ENCODE measurements at regions not wholly inside any gene's neighbourhood (a gene's known extent, or its start where the extent isn't known, plus 50 kb on each side); places are given as distances from the start of the nearest gene placed in this dataset.

DNA sequence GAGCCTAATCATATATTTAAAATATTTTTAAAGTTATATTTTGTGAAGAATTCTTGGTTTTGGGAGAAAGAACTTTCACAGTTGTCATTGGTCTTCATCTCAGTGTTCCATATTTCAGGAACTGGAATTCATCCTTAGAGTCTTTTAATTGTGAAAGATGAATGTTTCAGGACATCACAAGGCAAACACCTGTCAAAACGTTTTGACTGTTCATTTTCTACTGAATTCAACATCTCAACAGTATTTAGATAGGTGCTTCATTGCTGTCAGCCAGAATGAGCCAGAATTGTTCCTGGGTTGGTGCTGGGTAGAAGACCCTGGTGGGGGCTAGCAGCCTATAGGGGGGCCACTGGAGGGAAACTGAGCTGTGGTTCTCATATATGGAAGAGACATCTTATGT lies 255.1 kb upstream of the CXCR4 start:
- H3K27ac Mint-ChIP-seq = no peak overlapping the region
- intact Hi-C loops (cut with DNase I, micrococcal nuclease) = no loop called here
- peaks cover 41% of the 10 kb centered on the region for H3K4me1 Mint-ChIP-seq
- H3K27me3 Mint-ChIP-seq = peaks cover 4% of the 10 kb centered on the region
- H3K36me3 Mint-ChIP-seq (ENCODE audit: low read depth) = no peaks in the 10 kb centered on the region
- ATAC-seq = no peak
- H3K9me3 Mint-ChIP-seq (ENCODE audit: low read depth) = peaks cover 1% of the 10 kb centered on the region
- no peak overlapping the region for H3K4me3 Mint-ChIP-seq
- ChIA-PET CTCF (no interaction called here), POLR2A (no interaction called here)
- DNase-seq = no peak

DNA sequence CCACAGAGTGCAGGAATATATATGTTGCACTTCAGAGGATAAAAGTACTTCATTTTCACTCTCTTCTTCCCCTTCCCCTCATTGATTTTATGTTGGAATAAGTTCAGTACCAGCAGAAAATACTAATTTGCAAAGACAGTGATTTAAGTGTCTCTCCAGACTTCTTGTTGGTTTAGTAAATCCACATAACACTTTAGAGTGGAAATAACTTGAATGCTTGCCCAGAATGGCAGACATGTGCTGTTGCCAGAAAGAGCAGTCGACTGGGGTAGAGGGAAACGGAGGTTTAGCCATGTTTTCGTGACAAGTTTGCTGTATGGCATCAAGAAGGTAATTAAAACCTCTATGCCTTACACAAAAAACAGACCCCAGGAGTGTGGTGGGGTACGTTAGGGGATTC lies 246.0 kb upstream of the CXCR4 start:
- intact Hi-C loops (cut with DNase I, micrococcal nuclease) = loop anchor here (2.0 to 5.0 kb wide), 3 partner anchors 15 to 247 kb away; partner anchors contain the start of gene CXCR4 (in 1 of the 2)
- ChIA-PET CTCF (interaction anchor here (1.3 kb wide), 1 partner anchor 446 kb away, joined by 3 read pairs; no protein-coding TSS in a partner anchor), POLR2A (interaction anchor here (1.5 to 1.8 kb wide), 2 partner anchors 13 to 230 kb away, joined by 6 to 11 read pairs; no protein-coding TSS in a partner anchor)
- Mint-ChIP-seq H3K4me1 (peaks cover 44% of the 10 kb centered on the region), H3K4me3 (no peak overlapping the region), H3K27me3 (peaks cover 15% of the 10 kb centered on the region), H3K36me3 (ENCODE audit: low read depth) (peaks cover 2% of the 10 kb centered on the region), H3K27ac (peak overlapping the region; percentile 16), H3K9me3 (ENCODE audit: low read depth) (peaks cover 4% of the 10 kb centered on the region)
- ATAC-seq = no peak
- DNase-seq = no peak

DNA sequence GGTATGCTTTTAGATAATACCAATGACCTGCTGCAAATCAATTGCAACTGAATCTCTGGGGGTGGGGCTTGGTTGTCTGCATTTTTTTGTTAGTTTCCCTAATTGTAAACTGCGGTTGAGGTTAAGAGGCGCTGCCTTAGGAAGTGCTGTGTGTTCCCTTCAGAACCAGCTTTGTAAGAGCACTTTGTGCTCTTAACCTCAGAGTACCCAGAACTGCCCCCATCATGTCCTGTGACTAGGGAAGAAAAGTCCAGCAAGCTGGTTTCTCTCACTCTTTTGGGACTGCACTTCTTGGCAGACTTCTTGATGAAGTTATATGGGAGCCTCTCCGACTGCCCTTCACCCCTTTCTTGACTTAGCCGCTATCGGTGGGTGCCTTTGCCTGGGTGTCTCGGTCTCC lies 245.5 kb upstream of the CXCR4 start:
- intact Hi-C loops (cut with DNase I, micrococcal nuclease) = loop anchor here (2.0 to 5.0 kb wide), 3 partner anchors 15 to 246 kb away; partner anchors contain the start of gene CXCR4 (in 1 of the 2)
- ATAC-seq (no peak), DNase-seq (no peak)
- ChIA-PET CTCF (interaction anchor here (0.6 to 1.3 kb wide), 3 partner anchors 13 to 450 kb away, joined by 3 to 5 read pairs (median 3); no protein-coding TSS in a partner anchor), POLR2A (interaction anchor here (1.4 to 1.8 kb wide), 3 partner anchors 13 to 229 kb away, joined by 6 to 11 read pairs (median 8); no protein-coding TSS in a partner anchor)
- no peak overlapping the region for H3K4me3 Mint-ChIP-seq
- peaks cover 2% of the 10 kb centered on the region for H3K36me3 Mint-ChIP-seq (ENCODE audit: low read depth)
- H3K9me3 Mint-ChIP-seq (ENCODE audit: low read depth) = peaks cover 4% of the 10 kb centered on the region
- peaks cover 13% of the 10 kb centered on the region for H3K27me3 Mint-ChIP-seq
- peaks cover 49% of the 10 kb centered on the region for H3K4me1 Mint-ChIP-seq
- H3K27ac Mint-ChIP-seq = peak overlapping the region; percentile 16

DNA sequence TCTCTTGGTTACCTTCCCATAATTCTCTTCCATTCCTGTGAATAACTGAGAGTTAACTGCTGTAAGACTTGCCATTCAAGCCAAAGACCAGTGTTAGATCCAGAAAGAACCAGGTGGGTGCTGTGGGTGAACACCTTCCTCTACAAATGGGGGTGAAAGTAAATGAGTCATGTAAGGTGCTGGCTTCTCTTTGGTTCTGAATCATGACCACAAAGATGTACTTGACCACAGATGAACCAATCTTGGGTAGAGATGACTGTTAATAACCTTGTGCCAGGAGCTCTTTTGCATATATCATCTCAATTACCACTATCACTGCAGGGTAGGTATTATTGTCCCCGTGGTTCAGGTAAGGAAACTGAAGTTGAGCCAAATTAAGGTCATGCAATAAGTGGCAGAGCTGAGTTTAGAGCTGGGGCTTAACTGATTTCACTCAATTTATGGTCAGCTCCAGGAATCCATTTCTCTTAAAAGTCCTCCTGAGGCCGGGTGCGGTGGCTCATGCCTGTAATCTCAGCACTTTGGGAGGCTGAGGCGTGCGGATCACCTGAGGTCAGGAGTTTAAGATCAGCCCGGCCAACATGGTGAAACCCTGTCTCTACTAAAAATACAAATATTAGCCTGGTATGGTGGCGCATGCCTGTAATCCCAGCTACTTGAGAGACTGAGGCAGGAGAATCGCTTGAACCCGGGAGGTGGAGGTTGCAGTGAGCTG lies 244.9 kb upstream of the CXCR4 start:
- peak; percentile 65 for DNase-seq
- peaks cover 4% of the 10 kb centered on the region for H3K9me3 Mint-ChIP-seq (ENCODE audit: low read depth)
- peak overlapping the region; percentile 63 for H3K27ac Mint-ChIP-seq
- ChIA-PET CTCF (interaction anchor here (0.6 to 1.3 kb wide), 4 partner anchors 13 to 449 kb away, joined by 3 to 5 read pairs (median 3); no protein-coding TSS in a partner anchor), POLR2A (interaction anchor here (1.0 to 1.8 kb wide), 4 partner anchors 14 to 229 kb away, joined by 5 to 11 read pairs (median 7); no protein-coding TSS in a partner anchor)
- peak; percentile 82 for ATAC-seq
- intact Hi-C loops (cut with DNase I, micrococcal nuclease) = loop anchor here (1.0 to 5.0 kb wide), 13 partner anchors 12 to 378 kb away; partner anchors contain the start of genes CXCR4 (in 1 of the 2) and DARS1 (in 1 of the 2)
- H3K4me1 Mint-ChIP-seq = peaks cover 54% of the 10 kb centered on the region
- peaks cover 12% of the 10 kb centered on the region for H3K27me3 Mint-ChIP-seq
- H3K36me3 Mint-ChIP-seq (ENCODE audit: low read depth) = peaks cover 1% of the 10 kb centered on the region
- no peak overlapping the region for H3K4me3 Mint-ChIP-seq

DNA sequence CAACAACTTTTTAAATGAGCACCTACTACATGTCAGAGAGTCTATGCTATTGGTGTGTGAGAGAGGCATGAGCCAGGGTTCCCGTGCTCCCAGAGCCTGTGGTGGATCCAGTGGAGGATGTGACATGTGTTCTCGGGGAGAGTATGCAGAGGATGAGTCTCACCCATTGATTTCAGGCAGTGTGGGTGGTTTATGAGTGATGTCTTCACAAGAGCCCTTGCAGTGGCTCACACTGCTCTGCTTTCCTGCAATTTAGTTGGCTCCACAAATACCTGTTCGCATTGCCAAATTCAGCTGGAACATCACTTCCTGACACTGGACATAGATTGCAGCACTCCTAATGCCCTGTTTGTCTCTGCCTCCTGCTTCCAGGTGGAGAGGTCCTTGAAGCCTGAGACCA lies 243.6 kb upstream of the CXCR4 start:
- no peaks in the 10 kb centered on the region for H3K36me3 Mint-ChIP-seq (ENCODE audit: low read depth)

DNA sequence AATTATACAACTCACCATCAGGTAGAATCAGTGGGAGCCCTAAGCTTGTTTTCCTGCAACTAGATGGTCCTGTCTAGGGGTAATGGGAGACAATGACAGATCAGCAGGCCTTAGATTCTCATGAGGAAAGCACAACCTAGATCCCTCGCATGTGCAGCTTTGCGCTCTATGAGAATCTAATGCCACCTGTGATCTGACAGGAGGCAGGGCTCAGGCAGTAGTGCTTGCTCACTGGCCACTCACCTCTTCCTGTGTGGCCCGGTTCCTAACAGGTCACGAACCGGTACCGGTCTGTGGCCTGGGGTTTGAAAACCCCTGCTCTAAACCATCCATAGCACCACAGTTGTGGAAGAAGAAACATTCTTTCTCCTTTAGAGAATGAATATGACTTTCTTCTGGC lies 242.8 kb upstream of the CXCR4 start:
- no peaks in the 10 kb centered on the region for H3K36me3 Mint-ChIP-seq (ENCODE audit: low read depth)
- peaks cover 60% of the 10 kb centered on the region for H3K4me1 Mint-ChIP-seq
- DNase-seq = no peak
- intact Hi-C loops (cut with DNase I, micrococcal nuclease) = loop anchor here (2.0 to 5.0 kb wide), 2 partner anchors 122 to 243 kb away; partner anchors contain the start of gene CXCR4 (in 1 of the 2)
- H3K27me3 Mint-ChIP-seq = peaks cover 10% of the 10 kb centered on the region
- no peak for ATAC-seq
- H3K27ac Mint-ChIP-seq = no peak overlapping the region
- ChIA-PET CTCF (interaction anchor here (1.1 to 2.2 kb wide), 2 partner anchors 18 to 23 kb away, joined by 3 to 10 read pairs; no protein-coding TSS in a partner anchor), POLR2A (interaction anchor here (0.6 kb wide), 1 partner anchor 225 kb away, joined by 3 read pairs; no protein-coding TSS in a partner anchor)
- no peak overlapping the region for H3K4me3 Mint-ChIP-seq
- H3K9me3 Mint-ChIP-seq (ENCODE audit: low read depth) = no peaks in the 10 kb centered on the region

More for the DNA sequence above, 243.6 kb upstream of the CXCR4 start:
- Mint-ChIP-seq H3K4me3 (no peak overlapping the region), H3K4me1 (peaks cover 54% of the 10 kb centered on the region), H3K27me3 (peaks cover 10% of the 10 kb centered on the region), H3K27ac (peak overlapping the region; percentile 19), H3K9me3 (ENCODE audit: low read depth) (no peaks in the 10 kb centered on the region)
- peak; percentile 56 for DNase-seq
- intact Hi-C loops (cut with DNase I, micrococcal nuclease) = loop anchor here (2.0 to 5.0 kb wide), 2 partner anchors 123 to 244 kb away; partner anchors contain the start of gene CXCR4 (in 1 of the 2)
- POLR2A ChIA-PET = no interaction called here
- CTCF ChIA-PET = no interaction called here
- ATAC-seq = peak; percentile 48

DNA sequence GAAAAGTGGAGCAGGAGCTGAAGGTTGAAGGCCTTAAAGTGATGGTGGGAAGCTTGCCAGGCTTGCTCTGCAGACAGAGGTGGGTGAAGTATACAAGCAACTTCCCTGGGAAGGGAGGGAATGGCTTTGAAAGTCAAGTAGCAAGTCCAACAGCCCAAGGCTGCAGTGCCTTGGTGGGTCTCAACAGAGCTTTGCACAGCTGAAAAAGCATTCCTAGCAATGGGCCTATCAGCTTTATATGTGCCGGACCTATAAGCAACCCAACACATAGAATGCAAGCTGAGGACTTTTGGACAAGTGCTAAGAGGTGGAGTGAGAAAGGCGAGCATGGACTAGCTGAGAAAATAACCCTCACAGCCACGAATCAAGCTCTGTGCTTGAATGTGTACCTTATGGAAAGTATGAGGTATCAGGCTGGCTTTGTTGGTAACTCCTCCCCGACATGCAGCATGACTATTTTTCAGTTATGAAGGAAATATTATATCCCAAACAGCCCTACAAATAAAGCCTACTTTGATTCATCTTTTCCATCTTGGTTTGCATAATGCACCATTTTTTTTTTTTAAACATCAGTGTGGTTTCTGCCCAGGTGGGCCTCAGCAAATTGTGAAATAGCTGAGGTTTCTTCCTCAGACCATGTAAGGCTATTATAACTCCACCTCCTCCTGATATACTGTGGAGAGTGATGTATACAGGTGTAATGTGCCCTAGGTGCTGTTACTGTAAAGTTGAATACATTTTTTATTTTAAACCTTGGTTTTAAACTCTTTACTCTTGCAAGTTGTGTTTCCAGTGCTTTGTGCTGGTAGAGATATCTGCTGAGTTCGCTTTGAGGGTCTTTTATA lies 241.4 kb upstream of the CXCR4 start:
- ChIA-PET CTCF (interaction anchor here (0.6 to 2.2 kb wide), 7 partner anchors 11 to 539 kb away, joined by 3 to 10 read pairs (median 3); no protein-coding TSS in a partner anchor), POLR2A (interaction anchor here (0.7 to 1.0 kb wide), 3 partner anchors 48 to 446 kb away, joined by 3 to 7 read pairs (median 4); no protein-coding TSS in a partner anchor)
- peaks cover 62% of the 10 kb centered on the region for H3K4me1 Mint-ChIP-seq
- intact Hi-C loops (cut with DNase I, micrococcal nuclease) = loop anchor here in 1 of 2 experiments (1.0 kb wide), 1 partner anchor 411 kb away; no protein-coding TSS in a partner anchor
- no peak for DNase-seq
- H3K4me3 Mint-ChIP-seq = no peak overlapping the region
- H3K27ac Mint-ChIP-seq = peak overlapping the region; percentile 48
- no peaks in the 10 kb centered on the region for H3K36me3 Mint-ChIP-seq (ENCODE audit: low read depth)
- peaks cover 5% of the 10 kb centered on the region for H3K27me3 Mint-ChIP-seq
- peak; percentile 47 for ATAC-seq
- H3K9me3 Mint-ChIP-seq (ENCODE audit: low read depth) = no peaks in the 10 kb centered on the region

DNA sequence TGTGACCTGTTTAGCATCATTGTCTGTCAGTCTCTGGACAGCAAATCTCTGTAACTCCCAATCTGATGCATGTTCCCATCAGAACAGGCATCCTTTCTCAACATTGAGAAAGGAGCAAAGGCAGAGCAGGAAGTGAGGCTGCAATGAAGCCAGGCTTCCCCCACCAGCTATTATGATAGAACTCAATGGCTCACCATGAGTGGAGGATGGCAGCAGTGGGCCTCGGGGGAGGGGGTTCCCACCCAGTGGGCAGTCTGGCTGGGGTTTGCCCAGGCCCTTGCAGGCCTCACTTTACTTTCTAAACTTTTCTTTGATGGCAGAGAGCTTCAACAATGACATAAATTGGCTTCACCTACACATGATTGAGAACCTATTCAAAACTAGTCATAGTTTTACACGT lies 240.6 kb upstream of the CXCR4 start:
- H3K27me3 Mint-ChIP-seq = peaks cover 2% of the 10 kb centered on the region
- no peak overlapping the region for H3K4me3 Mint-ChIP-seq
- peak overlapping the region; percentile 48 for H3K27ac Mint-ChIP-seq
- DNase-seq (no peak), ATAC-seq (no peak)
- no peaks in the 10 kb centered on the region for H3K9me3 Mint-ChIP-seq (ENCODE audit: low read depth)
- ChIA-PET CTCF (interaction anchor here (0.8 to 2.2 kb wide), 5 partner anchors 10 to 538 kb away, joined by 3 to 10 read pairs (median 4); no protein-coding TSS in a partner anchor), POLR2A (interaction anchor here (0.7 kb wide), 1 partner anchor 224 kb away, joined by 3 read pairs; no protein-coding TSS in a partner anchor)
- H3K4me1 Mint-ChIP-seq = peaks cover 56% of the 10 kb centered on the region
- intact Hi-C loops (cut with DNase I, micrococcal nuclease) = no loop called here
- H3K36me3 Mint-ChIP-seq (ENCODE audit: low read depth) = no peaks in the 10 kb centered on the region

DNA sequence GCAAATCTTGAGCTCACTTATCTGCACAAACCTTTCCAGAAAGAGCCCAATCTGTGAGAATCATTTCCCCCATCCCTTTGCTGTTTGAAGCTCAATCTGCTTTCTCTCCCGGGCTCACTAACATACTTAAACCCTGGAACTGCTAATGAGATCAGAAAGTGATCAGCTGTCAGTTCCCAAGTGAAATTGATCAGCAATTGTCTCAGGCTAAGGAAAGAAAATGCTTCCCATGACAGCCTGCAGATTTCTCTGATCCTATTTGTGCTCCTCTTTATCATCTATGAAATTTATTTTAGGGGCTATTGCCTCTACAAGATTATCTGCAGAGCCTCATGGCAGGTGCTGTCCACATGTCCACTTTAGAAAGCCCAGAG lies 239.0 kb upstream of the CXCR4 start:
- Mint-ChIP-seq H3K27me3 (peaks cover 2% of the 10 kb centered on the region), H3K36me3 (ENCODE audit: low read depth) (no peaks in the 10 kb centered on the region), H3K4me1 (peaks cover 43% of the 10 kb centered on the region), H3K9me3 (ENCODE audit: low read depth) (no peaks in the 10 kb centered on the region), H3K27ac (peak overlapping the region; percentile 37), H3K4me3 (no peak overlapping the region)
- intact Hi-C loops (cut with DNase I, micrococcal nuclease) = no loop called here
- DNase-seq = no peak
- CTCF ChIA-PET = interaction anchor here (0.7 to 1.5 kb wide), 8 partner anchors 12 to 501 kb away, joined by 3 to 4 read pairs (median 3); no protein-coding TSS in a partner anchor
- ATAC-seq = no peak
- POLR2A ChIA-PET = no interaction called here

DNA sequence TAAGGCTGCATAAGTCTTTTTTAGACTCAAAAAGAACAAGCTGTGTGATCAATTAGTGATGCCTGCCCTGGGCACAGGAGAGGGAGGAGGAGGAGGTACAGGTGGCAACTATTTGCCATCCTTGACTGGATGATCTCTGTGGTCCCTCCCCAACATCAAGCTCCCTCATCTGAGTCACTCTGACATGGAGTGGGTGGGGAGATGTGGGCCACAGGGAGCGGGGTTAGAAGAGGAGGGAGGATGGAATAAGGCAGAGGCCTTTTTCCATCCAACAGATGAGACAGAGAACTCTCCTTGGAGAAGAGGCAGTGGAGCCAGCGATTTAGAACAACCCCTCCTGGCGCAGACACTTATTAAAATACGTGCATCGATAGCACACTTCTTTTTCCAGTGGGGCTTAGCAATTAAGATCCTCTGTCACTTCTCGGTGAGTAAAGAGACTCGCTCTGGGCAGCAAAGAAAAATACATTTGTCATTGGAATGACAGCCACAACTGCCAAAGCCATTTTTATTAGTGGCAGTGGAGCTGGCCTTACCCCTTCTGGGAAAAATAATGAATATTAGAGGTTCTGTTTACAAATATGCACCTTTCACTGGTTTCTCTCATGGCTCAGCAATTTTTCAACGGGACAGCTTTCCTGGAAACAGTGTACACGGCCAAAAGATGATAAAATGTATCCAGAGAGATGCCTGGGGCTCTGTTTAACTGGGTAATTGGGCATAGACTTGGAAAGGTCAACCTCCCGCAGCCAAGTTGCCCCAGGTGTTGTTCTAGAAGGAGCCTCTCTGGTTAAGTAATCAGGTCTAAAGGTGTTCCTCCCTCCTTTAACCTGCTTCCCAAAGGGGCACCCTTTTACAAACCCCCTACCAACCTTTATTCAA lies 238.4 kb upstream of the CXCR4 start:
- H3K27ac Mint-ChIP-seq = peak overlapping the region; percentile 37
- CTCF ChIA-PET = interaction anchor here (0.8 to 1.5 kb wide), 7 partner anchors 13 to 406 kb away, joined by 3 read pairs; no protein-coding TSS in a partner anchor
- intact Hi-C loops (cut with DNase I, micrococcal nuclease) = no loop called here

More for the DNA sequence above, 238.4 kb upstream of the CXCR4 start:
- H3K4me1 Mint-ChIP-seq = peaks cover 42% of the 10 kb centered on the region
- POLR2A ChIA-PET = no interaction called here
- H3K9me3 Mint-ChIP-seq (ENCODE audit: low read depth) = no peaks in the 10 kb centered on the region
- H3K4me3 Mint-ChIP-seq = no peak overlapping the region
- H3K36me3 Mint-ChIP-seq (ENCODE audit: low read depth) = no peaks in the 10 kb centered on the region
- H3K27me3 Mint-ChIP-seq = peaks cover 2% of the 10 kb centered on the region
- DNase-seq (peak; percentile 31), ATAC-seq (no peak)

Data from activated CD4-positive, alpha-beta T cell treated with anti-CD3 and anti-CD28 coated beads for 36 hours (primary cell).